HepG2 (cell line): ENCODE measurements at regions not wholly inside any gene's neighbourhood (a gene's known extent, or its start where the extent isn't known, plus 50 kb on each side); places are given as distances from the start of the nearest gene placed in this dataset.

Experiments
- CTCF ChIP-seq: sonication (generic); formaldehyde crosslinking; IDR thresholded peaks from 2 replicates; pipeline ENCODE4 v1.5.0; 2020; ENCODE audit warnings: mild to moderate bottlenecking, missing genetic modification reagents, moderate library complexity
- SMAD3 ChIP-seq: sonication (generic); formaldehyde crosslinking; IDR thresholded peaks from 2 replicates; pipeline ENCODE4 v1.4.0; 2020; ENCODE audit warnings: missing genetic modification reagents
- TBP ChIP-seq: sonication (generic); formaldehyde crosslinking; IDR thresholded peaks from 2 replicates; pipeline ENCODE4 v1.5.0; 2020; ENCODE audit warnings: missing genetic modification reagents

DNA sequence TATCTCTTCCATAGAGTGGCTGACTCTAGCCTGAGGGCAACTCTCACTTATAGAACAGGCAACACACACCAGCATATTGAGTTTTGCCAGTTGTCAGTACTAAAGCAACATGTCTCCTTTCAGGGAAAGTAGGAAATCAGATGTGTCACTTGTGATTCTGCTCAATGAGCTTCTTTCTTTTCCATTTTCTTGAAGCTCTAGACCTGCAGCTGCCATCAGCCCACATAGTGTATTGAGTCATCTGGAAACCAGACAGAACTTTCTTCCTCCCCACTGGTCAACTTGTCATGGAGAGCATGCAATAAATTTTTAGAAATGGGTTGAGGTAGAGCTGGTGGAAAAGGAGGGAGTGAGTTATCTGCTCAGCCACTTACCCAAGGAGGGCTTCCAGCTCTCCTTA lies 209.0 kb upstream of the PLEKHG7 start:
- TF ChIP-seq TBP (no peak), SMAD3 (CRISPR knock-in tag) (no peak), CTCF (CRISPR knock-in tag) (no peak)
